H1 (cell line): ENCODE measurements at regions not wholly inside any gene's neighbourhood (a gene's known extent, or its start where the extent isn't known, plus 50 kb on each side); places are given as distances from the start of the nearest gene placed in this dataset.

Experiments used
- BCL11A ChIP-seq, 2 experiments: IDR thresholded peaks; one replicate each; pipeline ENCODE4 v1.6.1; 2011; ENCODE audit warnings: low read depth in 2 of 2, low read length in 2 of 2, mild to moderate bottlenecking in 2 of 2
- CBX5 ChIP-seq: fragments of 300-800, 300-1000 bp; sonication (generic); IDR thresholded peaks from 2 replicates; pipeline ENCODE4 v1.7.1; 2016; ENCODE audit warnings: antibody characterized with exemption, low read length, low read depth
- CREB1 ChIP-seq: IDR thresholded peaks from 2 replicates; pipeline ENCODE4 v1.6.1; 2012; ENCODE audit warnings: inconsistent platforms
- TAF1 ChIP-seq: IDR thresholded peaks from 2 replicates; pipeline ENCODE4 v1.6.1; 2011; ENCODE audit warnings: mild to moderate bottlenecking, low read depth, low read length
- ZNF274 ChIP-seq: IDR thresholded peaks from 2 replicates; pipeline ENCODE4 v1.7.0; 2012; ENCODE audit warnings: low read length, borderline replicate concordance; ENCODE audit errors: extremely low read depth
- TF ChIP-seq, protein P1 (sequence below): IDR thresholded peaks from 2 replicates; pipeline ENCODE4 v1.6.1; 2012; ENCODE audit warnings: inconsistent platforms

DNA sequence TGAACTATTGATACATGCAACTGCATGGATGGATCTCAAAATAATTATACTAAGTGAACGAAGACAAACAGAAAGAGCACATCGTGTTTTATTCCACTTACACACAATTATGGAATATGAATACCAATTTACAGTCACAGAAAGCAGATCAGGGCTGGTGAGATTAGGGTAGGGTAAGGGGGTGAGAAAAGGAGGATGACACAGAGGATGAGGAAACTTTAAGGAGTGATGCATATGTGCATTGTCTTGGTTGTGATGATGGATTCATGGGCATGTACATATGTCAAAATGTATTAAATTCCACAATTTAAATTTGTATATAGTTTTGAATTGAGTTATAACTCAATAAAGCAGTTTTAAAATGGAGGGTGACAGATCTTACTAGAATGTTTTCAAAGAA is 548.9 kb downstream of the PYDC2 start (continued):
- TF ChIP-seq, protein P1, sequence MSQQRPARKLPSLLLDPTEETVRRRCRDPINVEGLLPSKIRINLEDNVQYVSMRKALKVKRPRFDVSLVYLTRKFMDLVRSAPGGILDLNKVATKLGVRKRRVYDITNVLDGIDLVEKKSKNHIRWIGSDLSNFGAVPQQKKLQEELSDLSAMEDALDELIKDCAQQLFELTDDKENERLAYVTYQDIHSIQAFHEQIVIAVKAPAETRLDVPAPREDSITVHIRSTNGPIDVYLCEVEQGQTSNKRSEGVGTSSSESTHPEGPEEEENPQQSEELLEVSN = no peak
- no peak for TF ChIP-seq TAF1
- TF ChIP-seq BCL11A (IDR thresholded peaks at IDR 0.05; ENCODE audit: low read depth in 2 of 2, low read length in 2 of 2) = no peak
- TF ChIP-seq CREB1 = no peak
- TF ChIP-seq ZNF274 = no peak
- TF ChIP-seq CBX5 = no peak
- TF ChIP-seq, all 59 proteins: peak for 0
